HepG2 (cell line): ENCODE measurements at regions not wholly inside any gene's neighbourhood (a gene's known extent, or its start where the extent isn't known, plus 50 kb on each side); places are given as distances from the start of the nearest gene placed in this dataset.

Experiments
- ATAC-seq: fragments of 200-7000 bp; cut with Tn5 transposase; 3 replicates; pipeline ENCODE4 v1.9.1; 2020; ENCODE audit warnings: mild to moderate bottlenecking, moderate library complexity
- BruUV-seq: library from RNA; stranded (reverse); fragments of 400-500 nt; replicated peaks from 2 replicates; lab custom pipeline; 2021; lab: Mats Ljungman, UMichigan
- CTCF ChIA-PET: fragments of 300-600 bp; formaldehyde crosslinking; extraction: SDS; loops from one replicate; lab custom pipeline; 2021; ENCODE audit warnings: low total read pairs, inconsistent platforms, low intra/inter-chr PET ratio; lab: Yijun Ruan, JAX
- POLR2A ChIA-PET: fragments of 350-600 bp; sonication (Branson Sonifier 250); formaldehyde crosslinking; loops from one replicate; lab custom pipeline; 2020; ENCODE audit warnings: antibody characterized with exemption, inconsistent platforms; lab: Yijun Ruan, JAX
- DNase-seq: peaks from one replicate; pipeline ENCODE4 v3.0.0-alpha.2; 2015; ENCODE audit warnings: low spot score
- FAIRE-seq: peaks from 3 replicates; lab custom pipeline; 2011; peaks lifted over from hg19 to GRCh38; lab: Jason Lieb, UNC
- H2AFZ ChIP-seq: one replicate; pipeline ENCODE4 v1.6.1; 2011; ENCODE audit warnings: low read length, inconsistent platforms
- H3K27ac ChIP-seq: fragments of 300-600 bp; 3 replicates; pipeline ENCODE4 v1.8.0; 2011; ENCODE audit warnings: mixed run types, mild to moderate bottlenecking, mixed read lengths, low read length, inconsistent platforms; ENCODE audit not compliant: insufficient read depth; ENCODE audit errors: extremely low read length
- H3K27me3 ChIP-seq, 2 experiments: fragments of 200-600 bp in 1 of 2; 2 replicates in 1 of 2; 3 replicates in 1 of 2; pipeline versions ENCODE4 v1.6.0 to v1.8.0; 2011; ENCODE audit warnings: low read length in 2 of 2, mild to moderate bottlenecking in 2 of 2, moderate library complexity in 2 of 2, inconsistent platforms in 1 of 2; ENCODE audit not compliant: insufficient read depth in 2 of 2, control insufficient read depth in 1 of 2
- H3K36me3 ChIP-seq, 2 experiments: fragments of 200-600 bp in 1 of 2; replicated peaks in 1 of 2; 2 replicates in 1 of 2; 3 replicates in 1 of 2; pipeline versions ENCODE4 v1.5.1 to v1.8.0; 2011; ENCODE audit warnings: low read length in 2 of 2, inconsistent platforms in 1 of 2; ENCODE audit not compliant: insufficient read depth in 2 of 2, control insufficient read depth in 1 of 2
- H3K4me1 ChIP-seq: 2 replicates; pipeline ENCODE4 v1.5.1; 2012; ENCODE audit warnings: low read length, inconsistent platforms; ENCODE audit not compliant: insufficient read depth
- H3K4me2 ChIP-seq: 2 replicates; pipeline ENCODE4 v1.6.0; 2011; ENCODE audit warnings: low read depth, low read length, inconsistent platforms
- H3K4me3 ChIP-seq, 3 experiments: fragments of 200-600 bp in 1 of 3; sonication (generic), shearing (Covaris generic) in 1 of 3; replicated peaks in 1 of 3; 2 replicates each; pipeline ENCODE4 v1.5.1; 2011 to 2016; ENCODE audit warnings: low read length in 3 of 3, inconsistent platforms in 2 of 3, low read depth in 2 of 3, mild to moderate bottlenecking in 2 of 3, control low read depth in 1 of 3, mixed read lengths in 1 of 3; ENCODE audit not compliant: insufficient read depth in 1 of 3
- H3K79me2 ChIP-seq: one replicate; pipeline ENCODE4 v1.6.1; 2011; ENCODE audit warnings: low read length, inconsistent platforms; ENCODE audit not compliant: insufficient read depth
- H3K9ac ChIP-seq: 2 replicates; pipeline ENCODE4 v1.6.0; 2011; ENCODE audit warnings: mild to moderate bottlenecking, low read depth, low read length, inconsistent platforms; ENCODE audit not compliant: insufficient read depth
- H3K9me3 ChIP-seq: 2 replicates; pipeline ENCODE4 v1.5.1; 2012; ENCODE audit warnings: mild to moderate bottlenecking, low read length
- H4K20me1 ChIP-seq: 2 replicates; pipeline ENCODE4 v1.6.0; 2011; ENCODE audit warnings: inconsistent platforms, mild to moderate bottlenecking, low read length, moderate library complexity; ENCODE audit not compliant: insufficient read depth
- ARHGAP35 ChIP-seq: sonication (generic); formaldehyde crosslinking; IDR thresholded peaks from 2 replicates; pipeline ENCODE4 v1.9.0; 2022; ENCODE audit warnings: mild to moderate bottlenecking, inconsistent platforms, moderate library complexity, missing genetic modification reagents, borderline replicate concordance
- ETV6 ChIP-seq: sonication (generic); formaldehyde crosslinking; conservative IDR thresholded peaks from 2 replicates; pipeline ENCODE4 v1.4.0; 2020; ENCODE audit warnings: missing genetic modification reagents
- KDM5B ChIP-seq: sonication (generic); formaldehyde crosslinking; IDR thresholded peaks from 2 replicates; pipeline ENCODE4 v1.4.0; 2020; ENCODE audit warnings: missing genetic modification reagents, mild to moderate bottlenecking, borderline replicate concordance
- PCBP1 ChIP-seq: fragments of 200-400 bp; formaldehyde crosslinking; IDR thresholded peaks from 2 replicates; pipeline ENCODE4 v1.6.1; 2017; ENCODE audit warnings: mild to moderate bottlenecking, low read depth, low read length, borderline replicate concordance
- PITX1 ChIP-seq: sonication (generic); formaldehyde crosslinking; IDR thresholded peaks from 2 replicates; pipeline ENCODE4 v1.5.1; 2020; ENCODE audit warnings: mild to moderate bottlenecking, missing genetic modification reagents
- RBM22 ChIP-seq: fragments of 200-400 bp; formaldehyde crosslinking; optimal IDR thresholded peaks from 2 replicates; pipeline ENCODE3; 2017; ENCODE audit warnings: mild to moderate bottlenecking, low read length, moderate library complexity
- SOX5 ChIP-seq: IDR thresholded peaks from 2 replicates; pipeline ENCODE4 v1.6.1; 2016; ENCODE audit warnings: borderline replicate concordance
- ZFP37 ChIP-seq: sonication (generic); formaldehyde crosslinking; IDR thresholded peaks from 2 replicates; pipeline ENCODE4 v1.4.0; 2020; ENCODE audit warnings: missing genetic modification reagents, borderline replicate concordance
- ZNF605 ChIP-seq: sonication (generic); formaldehyde crosslinking; IDR thresholded peaks from 2 replicates; pipeline ENCODE4 v1.8.0; 2022; ENCODE audit warnings: mild to moderate bottlenecking, missing genetic modification reagents
- ZNF777 ChIP-seq: sonication (generic); formaldehyde crosslinking; IDR thresholded peaks from 2 replicates; pipeline ENCODE4 v1.4.0; 2020; ENCODE audit warnings: missing genetic modification reagents
- WGBS: methylation state at CpG from one replicate; pipeline ENCODE4 v1.1.6; 2017; ENCODE audit warnings: low lambda C conversion rate; 5-methylcytosine and 5-hydroxymethylcytosine counted together
- in situ Hi-C: cut with HindIII; loops from 2 replicates; pipeline ENCODE4 v1.10.0; 2017; ENCODE audit warnings: low pct_unique_long_range_greater_than_20kb; ENCODE audit not compliant: extremely low pct_ligation_motif_present
- intact Hi-C: fragments of 100-400 bp; cut with micrococcal nuclease; formaldehyde crosslinking; loops from one replicate; pipeline ENCODE4 v1.10.0; 2022; ENCODE audit not compliant: unreplicated experiment
- TF ChIP-seq, protein P1 (sequence below): sonication (generic); formaldehyde crosslinking; IDR thresholded peaks from 2 replicates; pipeline ENCODE4 v1.4.0; 2020; ENCODE audit warnings: missing genetic modification reagents
- TF ChIP-seq, protein P2 (sequence below): sonication (generic); formaldehyde crosslinking; IDR thresholded peaks from 2 replicates; pipeline ENCODE4 v1.4.0; 2020; ENCODE audit warnings: low read depth, mild to moderate bottlenecking, missing genetic modification reagents
- TF ChIP-seq, protein P3 (sequence below): IDR thresholded peaks from 2 replicates; pipeline ENCODE4 v1.4.0; 2020; ENCODE audit warnings: mild to moderate bottlenecking, missing genetic modification reagents
- TF ChIP-seq, protein P4 (sequence below): sonication (generic); formaldehyde crosslinking; IDR thresholded peaks from 2 replicates; pipeline ENCODE4 v1.4.0; 2020; ENCODE audit warnings: missing genetic modification reagents, borderline replicate concordance

DNA sequence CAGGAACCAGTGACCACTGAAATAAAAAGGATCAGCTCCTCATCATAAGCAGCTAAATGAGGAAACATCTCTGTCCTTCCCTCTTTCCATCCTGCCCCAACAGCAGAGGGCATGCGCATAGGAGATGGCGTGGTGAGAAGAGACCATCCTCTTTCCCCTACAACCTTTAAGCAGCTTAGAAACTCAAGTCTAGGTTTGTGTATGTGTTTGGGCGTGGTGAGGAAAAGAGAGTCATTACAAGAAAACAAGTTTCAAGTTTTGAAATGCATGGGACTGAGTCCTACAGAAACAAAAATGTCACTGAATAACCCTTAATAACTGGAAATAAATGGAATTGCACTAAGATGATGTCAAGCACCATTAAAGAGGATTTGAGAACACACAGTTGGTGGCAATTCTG, 96.4 kb upstream of the IL12B start:
- no TSS peak for BruUV-seq
- in situ Hi-C loops (no loop called here), intact Hi-C loops (no loop called here)
- H3K9ac ChIP-seq: no peak overlapping the region
- no peak overlapping the region for H3K4me2 ChIP-seq
- DNase-seq (no peak), FAIRE-seq (no peak), ATAC-seq (no peak)
- H2AFZ ChIP-seq: no peak overlapping the region
- H3K27ac ChIP-seq: no peak overlapping the region
- no peaks in the 10 kb centered on the region; a peak in 1 of 5 replicates for H3K27me3 ChIP-seq
- ChIA-PET POLR2A (no interaction called here), CTCF (no interaction called here)
- H3K36me3 ChIP-seq: no peaks in the 10 kb centered on the region
- H3K4me1 ChIP-seq: no peaks in the 10 kb centered on the region
- no peak overlapping the region for H3K4me3 ChIP-seq
- H4K20me1 ChIP-seq: no peaks in the 10 kb centered on the region
- H3K9me3 ChIP-seq: no peaks in the 10 kb centered on the region
- H3K79me2 ChIP-seq: no peaks in the 10 kb centered on the region
- WGBS: 19% methylated on average over 3 of the region's 3 CpGs
- TF ChIP-seq, protein P1, sequence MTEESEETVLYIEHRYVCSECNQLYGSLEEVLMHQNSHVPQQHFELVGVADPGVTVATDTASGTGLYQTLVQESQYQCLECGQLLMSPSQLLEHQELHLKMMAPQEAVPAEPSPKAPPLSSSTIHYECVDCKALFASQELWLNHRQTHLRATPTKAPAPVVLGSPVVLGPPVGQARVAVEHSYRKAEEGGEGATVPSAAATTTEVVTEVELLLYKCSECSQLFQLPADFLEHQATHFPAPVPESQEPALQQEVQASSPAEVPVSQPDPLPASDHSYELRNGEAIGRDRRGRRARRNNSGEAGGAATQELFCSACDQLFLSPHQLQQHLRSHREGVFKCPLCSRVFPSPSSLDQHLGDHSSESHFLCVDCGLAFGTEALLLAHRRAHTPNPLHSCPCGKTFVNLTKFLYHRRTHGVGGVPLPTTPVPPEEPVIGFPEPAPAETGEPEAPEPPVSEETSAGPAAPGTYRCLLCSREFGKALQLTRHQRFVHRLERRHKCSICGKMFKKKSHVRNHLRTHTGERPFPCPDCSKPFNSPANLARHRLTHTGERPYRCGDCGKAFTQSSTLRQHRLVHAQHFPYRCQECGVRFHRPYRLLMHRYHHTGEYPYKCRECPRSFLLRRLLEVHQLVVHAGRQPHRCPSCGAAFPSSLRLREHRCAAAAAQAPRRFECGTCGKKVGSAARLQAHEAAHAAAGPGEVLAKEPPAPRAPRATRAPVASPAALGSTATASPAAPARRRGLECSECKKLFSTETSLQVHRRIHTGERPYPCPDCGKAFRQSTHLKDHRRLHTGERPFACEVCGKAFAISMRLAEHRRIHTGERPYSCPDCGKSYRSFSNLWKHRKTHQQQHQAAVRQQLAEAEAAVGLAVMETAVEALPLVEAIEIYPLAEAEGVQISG (CRISPR knock-in tag): no peak
- TF ChIP-seq ETV6 (CRISPR knock-in tag) (no peak), SOX5 (CRISPR knock-in tag) (no peak), KDM5B (CRISPR knock-in tag) (no peak), RBM22 (no peak), ZNF777 (CRISPR knock-in tag) (no peak), PCBP1 (no peak), ZNF605 (CRISPR knock-in tag) (no peak), ZFP37 (CRISPR knock-in tag) (no peak), ARHGAP35 (CRISPR knock-in tag) (no peak), PITX1 (CRISPR knock-in tag) (no peak)
- TF ChIP-seq, protein P2, sequence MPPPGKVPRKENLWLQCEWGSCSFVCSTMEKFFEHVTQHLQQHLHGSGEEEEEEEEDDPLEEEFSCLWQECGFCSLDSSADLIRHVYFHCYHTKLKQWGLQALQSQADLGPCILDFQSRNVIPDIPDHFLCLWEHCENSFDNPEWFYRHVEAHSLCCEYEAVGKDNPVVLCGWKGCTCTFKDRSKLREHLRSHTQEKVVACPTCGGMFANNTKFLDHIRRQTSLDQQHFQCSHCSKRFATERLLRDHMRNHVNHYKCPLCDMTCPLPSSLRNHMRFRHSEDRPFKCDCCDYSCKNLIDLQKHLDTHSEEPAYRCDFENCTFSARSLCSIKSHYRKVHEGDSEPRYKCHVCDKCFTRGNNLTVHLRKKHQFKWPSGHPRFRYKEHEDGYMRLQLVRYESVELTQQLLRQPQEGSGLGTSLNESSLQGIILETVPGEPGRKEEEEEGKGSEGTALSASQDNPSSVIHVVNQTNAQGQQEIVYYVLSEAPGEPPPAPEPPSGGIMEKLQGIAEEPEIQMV: no peak
- TF ChIP-seq, protein P3, sequence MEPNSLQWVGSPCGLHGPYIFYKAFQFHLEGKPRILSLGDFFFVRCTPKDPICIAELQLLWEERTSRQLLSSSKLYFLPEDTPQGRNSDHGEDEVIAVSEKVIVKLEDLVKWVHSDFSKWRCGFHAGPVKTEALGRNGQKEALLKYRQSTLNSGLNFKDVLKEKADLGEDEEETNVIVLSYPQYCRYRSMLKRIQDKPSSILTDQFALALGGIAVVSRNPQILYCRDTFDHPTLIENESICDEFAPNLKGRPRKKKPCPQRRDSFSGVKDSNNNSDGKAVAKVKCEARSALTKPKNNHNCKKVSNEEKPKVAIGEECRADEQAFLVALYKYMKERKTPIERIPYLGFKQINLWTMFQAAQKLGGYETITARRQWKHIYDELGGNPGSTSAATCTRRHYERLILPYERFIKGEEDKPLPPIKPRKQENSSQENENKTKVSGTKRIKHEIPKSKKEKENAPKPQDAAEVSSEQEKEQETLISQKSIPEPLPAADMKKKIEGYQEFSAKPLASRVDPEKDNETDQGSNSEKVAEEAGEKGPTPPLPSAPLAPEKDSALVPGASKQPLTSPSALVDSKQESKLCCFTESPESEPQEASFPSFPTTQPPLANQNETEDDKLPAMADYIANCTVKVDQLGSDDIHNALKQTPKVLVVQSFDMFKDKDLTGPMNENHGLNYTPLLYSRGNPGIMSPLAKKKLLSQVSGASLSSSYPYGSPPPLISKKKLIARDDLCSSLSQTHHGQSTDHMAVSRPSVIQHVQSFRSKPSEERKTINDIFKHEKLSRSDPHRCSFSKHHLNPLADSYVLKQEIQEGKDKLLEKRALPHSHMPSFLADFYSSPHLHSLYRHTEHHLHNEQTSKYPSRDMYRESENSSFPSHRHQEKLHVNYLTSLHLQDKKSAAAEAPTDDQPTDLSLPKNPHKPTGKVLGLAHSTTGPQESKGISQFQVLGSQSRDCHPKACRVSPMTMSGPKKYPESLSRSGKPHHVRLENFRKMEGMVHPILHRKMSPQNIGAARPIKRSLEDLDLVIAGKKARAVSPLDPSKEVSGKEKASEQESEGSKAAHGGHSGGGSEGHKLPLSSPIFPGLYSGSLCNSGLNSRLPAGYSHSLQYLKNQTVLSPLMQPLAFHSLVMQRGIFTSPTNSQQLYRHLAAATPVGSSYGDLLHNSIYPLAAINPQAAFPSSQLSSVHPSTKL (CRISPR knock-in tag): no peak
- TF ChIP-seq, protein P4, sequence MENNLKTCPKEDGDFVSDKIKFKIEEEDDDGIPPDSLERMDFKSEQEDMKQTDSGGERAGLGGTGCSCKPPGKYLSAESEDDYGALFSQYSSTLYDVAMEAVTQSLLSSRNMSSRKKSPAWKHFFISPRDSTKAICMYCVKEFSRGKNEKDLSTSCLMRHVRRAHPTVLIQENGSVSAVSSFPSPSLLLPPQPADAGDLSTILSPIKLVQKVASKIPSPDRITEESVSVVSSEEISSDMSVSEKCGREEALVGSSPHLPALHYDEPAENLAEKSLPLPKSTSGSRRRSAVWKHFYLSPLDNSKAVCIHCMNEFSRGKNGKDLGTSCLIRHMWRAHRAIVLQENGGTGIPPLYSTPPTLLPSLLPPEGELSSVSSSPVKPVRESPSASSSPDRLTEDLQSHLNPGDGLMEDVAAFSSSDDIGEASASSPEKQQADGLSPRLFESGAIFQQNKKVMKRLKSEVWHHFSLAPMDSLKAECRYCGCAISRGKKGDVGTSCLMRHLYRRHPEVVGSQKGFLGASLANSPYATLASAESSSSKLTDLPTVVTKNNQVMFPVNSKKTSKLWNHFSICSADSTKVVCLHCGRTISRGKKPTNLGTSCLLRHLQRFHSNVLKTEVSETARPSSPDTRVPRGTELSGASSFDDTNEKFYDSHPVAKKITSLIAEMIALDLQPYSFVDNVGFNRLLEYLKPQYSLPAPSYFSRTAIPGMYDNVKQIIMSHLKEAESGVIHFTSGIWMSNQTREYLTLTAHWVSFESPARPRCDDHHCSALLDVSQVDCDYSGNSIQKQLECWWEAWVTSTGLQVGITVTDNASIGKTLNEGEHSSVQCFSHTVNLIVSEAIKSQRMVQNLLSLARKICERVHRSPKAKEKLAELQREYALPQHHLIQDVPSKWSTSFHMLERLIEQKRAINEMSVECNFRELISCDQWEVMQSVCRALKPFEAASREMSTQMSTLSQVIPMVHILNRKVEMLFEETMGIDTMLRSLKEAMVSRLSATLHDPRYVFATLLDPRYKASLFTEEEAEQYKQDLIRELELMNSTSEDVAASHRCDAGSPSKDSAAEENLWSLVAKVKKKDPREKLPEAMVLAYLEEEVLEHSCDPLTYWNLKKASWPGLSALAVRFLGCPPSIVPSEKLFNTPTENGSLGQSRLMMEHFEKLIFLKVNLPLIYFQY: no peak
